OCI-LY1 (cell line): ENCODE measurements at regions not wholly inside any gene's neighbourhood (a gene's known extent, or its start where the extent isn't known, plus 50 kb on each side); places are given as distances from the start of the nearest gene placed in this dataset.

Experiments used
- H2AFZ ChIP-seq: fragments of 200-600 bp; sonication (generic), shearing (Covaris generic); 2 replicates; pipeline ENCODE4 v1.6.0; 2014; ENCODE audit warnings: antibody characterized with exemption, mild to moderate bottlenecking, low read length
- H3F3A ChIP-seq: fragments of 200-600 bp; sonication (generic), shearing (Covaris generic); 2 replicates; pipeline ENCODE4 v1.6.0; 2014; ENCODE audit warnings: mild to moderate bottlenecking, antibody characterized with exemption, low read length, moderate library complexity; ENCODE audit not compliant: insufficient read depth
- H3K27ac ChIP-seq: fragments of 200-600 bp; sonication (generic); 2 replicates; pipeline ENCODE4 v1.5.1; 2014; ENCODE audit warnings: low read length, mixed run types, mild to moderate bottlenecking, low read depth; ENCODE audit not compliant: poor library complexity, severe bottlenecking
- H3K27me3 ChIP-seq: fragments of 200-600 bp; sonication (generic); 2 replicates; pipeline ENCODE4 v1.6.0; 2014; ENCODE audit warnings: antibody characterized with exemption, mild to moderate bottlenecking, low read length, moderate library complexity; ENCODE audit not compliant: insufficient read depth
- H3K36me3 ChIP-seq: fragments of 200-600 bp; sonication (generic); 2 replicates; pipeline ENCODE4 v1.6.1; 2014; ENCODE audit warnings: mild to moderate bottlenecking, antibody characterized with exemption, low read length, moderate library complexity, mixed read lengths; ENCODE audit not compliant: insufficient read depth
- H3K4me1 ChIP-seq: fragments of 200-600 bp; sonication (generic); 2 replicates; pipeline ENCODE4 v1.5.1; 2014; ENCODE audit warnings: mild to moderate bottlenecking, low read length, moderate library complexity; ENCODE audit not compliant: insufficient read depth, severe bottlenecking
- H3K4me2 ChIP-seq: fragments of 200-600 bp; sonication (generic), shearing (Covaris generic); 2 replicates; pipeline ENCODE4 v1.6.1; 2014; ENCODE audit warnings: low read length
- H3K4me3 ChIP-seq: fragments of 200-600 bp; sonication (generic); 2 replicates; pipeline ENCODE4 v1.5.1; 2014; ENCODE audit warnings: low read length, low read depth, mild to moderate bottlenecking, mixed read lengths; ENCODE audit not compliant: poor library complexity, severe bottlenecking
- H3K79me2 ChIP-seq: fragments of 200-600 bp; shearing (Covaris generic); 2 replicates; pipeline ENCODE4 v1.6.1; 2016; ENCODE audit warnings: mixed run types, low read length, mixed read lengths; ENCODE audit not compliant: insufficient read depth
- H3K9ac ChIP-seq: fragments of 200-600 bp; sonication (generic), shearing (Covaris generic); 2 replicates; pipeline ENCODE4 v1.6.1; 2014; ENCODE audit warnings: mild to moderate bottlenecking, low read length, mixed read lengths
- H3K9me2 ChIP-seq: fragments of 200-600 bp; sonication (generic), shearing (Covaris generic); 2 replicates; pipeline ENCODE4 v1.6.1; 2014; ENCODE audit warnings: low read depth, mild to moderate bottlenecking, low read length, mixed read lengths
- H3K9me3 ChIP-seq: fragments of 200-600 bp; shearing (Covaris generic); 2 replicates; pipeline ENCODE4 v1.6.1; 2014; ENCODE audit warnings: low read length, mixed read lengths
- H4K20me1 ChIP-seq: fragments of 200-600 bp; sonication (generic), shearing (Covaris generic); 2 replicates; pipeline ENCODE4 v1.6.0; 2016; ENCODE audit warnings: mild to moderate bottlenecking, low read length; ENCODE audit not compliant: insufficient read depth
- CTCF ChIP-seq: fragments of 200-600 bp; sonication (generic), shearing (Covaris generic); IDR thresholded peaks from 2 replicates; pipeline ENCODE4 v1.5.1; 2017; ENCODE audit warnings: mild to moderate bottlenecking, antibody characterized with exemption, low read length, moderate library complexity, mixed read lengths
- EZH2 ChIP-seq: fragments of 200-600 bp; sonication (generic), shearing (Covaris generic); IDR thresholded peaks from 2 replicates; pipeline ENCODE4 v1.8.0; 2017; ENCODE audit warnings: borderline replicate concordance, mixed run types, mild to moderate bottlenecking, antibody characterized with exemption, low read length, moderate library complexity, mixed read lengths

DNA sequence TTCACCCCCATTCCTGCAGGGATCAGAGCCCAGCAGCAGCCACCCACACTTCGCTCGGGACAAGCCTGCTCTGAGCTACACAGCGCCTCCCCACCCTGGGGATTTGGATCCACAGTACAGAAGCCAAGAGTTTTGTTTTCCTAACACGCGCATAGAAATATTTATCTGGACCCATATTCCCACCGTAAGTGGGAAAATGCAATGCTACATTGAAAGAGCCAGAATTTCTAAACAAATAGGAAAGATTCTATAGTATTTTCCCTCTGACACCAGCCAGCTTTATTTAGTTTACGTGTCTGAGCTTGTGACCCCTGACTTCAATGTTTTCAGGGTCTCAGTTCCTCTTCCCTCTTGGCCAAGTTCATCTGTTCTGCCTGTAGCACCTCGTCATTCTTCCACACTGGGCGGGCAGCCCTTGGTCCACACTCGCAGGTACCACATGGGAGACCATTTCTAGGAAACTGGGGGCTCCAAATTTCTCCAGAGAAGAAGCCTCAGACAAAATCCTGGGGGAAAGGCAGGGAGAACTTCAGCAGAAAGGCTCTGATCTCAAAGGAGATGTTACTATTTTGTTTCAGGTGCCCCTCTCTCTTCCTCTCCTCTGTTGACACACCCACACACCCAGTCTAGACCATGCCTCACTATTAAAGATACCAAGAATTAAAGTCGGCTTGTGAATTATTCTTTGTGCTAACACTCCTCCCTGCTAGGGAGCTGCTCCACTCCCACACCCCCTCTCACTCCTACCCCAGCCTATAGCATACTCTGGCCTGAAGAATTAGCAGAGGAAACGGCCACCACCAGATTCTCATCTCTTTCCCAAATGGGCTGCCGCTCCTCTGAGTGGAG is 116.0 kb upstream of the PCGF5 start:
- no peaks in the 10 kb centered on the region for H3K36me3 ChIP-seq
- no peaks in the 10 kb centered on the region for H3K9me2 ChIP-seq
- H3K27me3 ChIP-seq = no peaks in the 10 kb centered on the region
- no peak overlapping the region for H3K4me3 ChIP-seq
- no peaks in the 10 kb centered on the region for H4K20me1 ChIP-seq
- H2AFZ ChIP-seq = no peak overlapping the region
- no peak overlapping the region for H3K4me2 ChIP-seq
- TF ChIP-seq EZH2 (no peak), CTCF (no peak)
- H3K9me3 ChIP-seq = no peaks in the 10 kb centered on the region
- H3K79me2 ChIP-seq = no peaks in the 10 kb centered on the region
- H3K9ac ChIP-seq = no peak overlapping the region
- no peak overlapping the region for H3K27ac ChIP-seq
- H3F3A ChIP-seq = no peaks in the 10 kb centered on the region
- peaks cover 19% of the 10 kb centered on the region for H3K4me1 ChIP-seq

DNA sequence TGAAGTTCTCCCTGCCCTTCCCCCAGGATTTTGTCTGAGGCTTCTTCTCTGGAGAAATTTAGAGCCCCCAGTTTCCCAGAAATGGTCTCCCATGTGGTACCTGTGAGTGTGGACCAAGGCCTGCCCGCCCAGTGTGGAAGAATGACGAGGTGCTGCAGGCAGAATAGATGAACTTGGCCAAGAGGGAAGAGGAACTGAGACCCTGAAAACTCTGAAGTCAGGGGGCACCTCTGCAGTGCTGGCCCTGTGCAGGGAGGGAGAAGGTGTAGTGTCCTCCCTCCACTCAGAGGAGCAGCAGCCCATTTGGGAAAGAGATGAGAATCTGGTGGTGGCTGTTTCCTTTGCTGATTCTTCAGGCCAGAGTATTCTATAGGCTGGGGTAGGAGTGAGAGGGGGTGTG is 115.2 kb upstream of the PCGF5 start:
- Histone ChIP-seq H3K27ac (no peak overlapping the region), H3K9ac (no peak overlapping the region), H3K4me1 (peaks cover 19% of the 10 kb centered on the region), H3K4me2 (no peak overlapping the region), H2AFZ (no peak overlapping the region), H3K79me2 (no peaks in the 10 kb centered on the region), H3F3A (no peaks in the 10 kb centered on the region), H3K9me3 (no peaks in the 10 kb centered on the region), H3K36me3 (no peaks in the 10 kb centered on the region), H4K20me1 (no peaks in the 10 kb centered on the region), H3K9me2 (no peaks in the 10 kb centered on the region), H3K4me3 (no peak overlapping the region), H3K27me3 (no peaks in the 10 kb centered on the region)
- no peak for TF ChIP-seq EZH2
- no peak for TF ChIP-seq CTCF

DNA sequence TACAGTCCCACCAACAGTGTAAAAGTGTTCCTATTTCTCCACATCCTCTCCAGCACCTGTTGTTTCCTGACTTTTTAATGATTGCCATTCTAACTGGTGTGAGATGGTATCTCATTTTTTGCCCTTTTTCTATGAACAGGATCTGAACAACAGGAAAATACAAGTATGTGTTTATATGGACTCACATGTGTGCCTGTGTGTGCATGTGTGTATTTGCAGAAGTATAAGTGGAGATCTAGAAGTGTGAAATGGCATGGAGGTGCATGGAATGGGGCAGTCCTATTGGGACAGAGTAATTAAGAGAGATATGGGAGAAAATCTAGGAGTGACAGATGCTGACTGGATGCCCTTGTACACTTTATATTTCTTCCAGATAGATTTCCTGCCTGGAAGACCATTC is 111.6 kb upstream of the PCGF5 start:
- Histone ChIP-seq H3K9me2 (no peaks in the 10 kb centered on the region), H3K4me3 (no peak overlapping the region), H3K4me1 (peaks cover 15% of the 10 kb centered on the region), H2AFZ (no peak overlapping the region), H3K9me3 (no peaks in the 10 kb centered on the region), H3K9ac (no peak overlapping the region), H3K36me3 (no peaks in the 10 kb centered on the region), H3K4me2 (no peak overlapping the region), H3K79me2 (no peaks in the 10 kb centered on the region), H3F3A (no peaks in the 10 kb centered on the region), H3K27me3 (no peaks in the 10 kb centered on the region), H4K20me1 (no peaks in the 10 kb centered on the region), H3K27ac (no peak overlapping the region)
- TF ChIP-seq CTCF (no peak), EZH2 (no peak)
